Chondrocyte (in vitro differentiated cells): ENCODE measurements at regions not wholly inside any gene's neighbourhood (a gene's known extent, or its start where the extent isn't known, plus 50 kb on each side); places are given as distances from the start of the nearest gene placed in this dataset.
A peak's percentile ranks its signal among the peaks of the same experiment; 100 is the strongest.

Experiments
- DNase-seq: peaks from one replicate; pipeline ENCODE4 v3.0.0; 2021; ENCODE audit warnings: mixed read lengths, low spot score
- H3K27ac Mint-ChIP-seq: one replicate; pipeline ENCODE4 v1.8.0; 2021; ENCODE audit warnings: mild to moderate bottlenecking, moderate library complexity, mixed read lengths; ENCODE audit not compliant: unreplicated experiment
- H3K27me3 Mint-ChIP-seq: 2 replicates; pipeline ENCODE4 v1.8.0; 2021; ENCODE audit warnings: low read depth, mixed read lengths
- H3K36me3 Mint-ChIP-seq: 2 replicates; pipeline ENCODE4 v1.8.0; 2021; ENCODE audit warnings: low read depth, mixed read lengths
- H3K4me1 Mint-ChIP-seq: 2 replicates; pipeline ENCODE4 v1.8.0; 2021; ENCODE audit warnings: low read depth, mild to moderate bottlenecking, mixed read lengths
- H3K4me3 Mint-ChIP-seq: one replicate; pipeline ENCODE4 v1.8.0; 2021; ENCODE audit warnings: mild to moderate bottlenecking, moderate library complexity, mixed read lengths; ENCODE audit not compliant: unreplicated experiment
- H3K9me3 Mint-ChIP-seq: 2 replicates; pipeline ENCODE4 v1.8.0; 2021; ENCODE audit warnings: low read depth, mixed read lengths
- CTCF ChIP-seq: fragments of 200-600 bp; sonication (generic); IDR thresholded peaks from 2 replicates; pipeline ENCODE4 v1.5.0; 2021; ENCODE audit warnings: antibody characterized with exemption, mild to moderate bottlenecking, moderate library complexity

DNA sequence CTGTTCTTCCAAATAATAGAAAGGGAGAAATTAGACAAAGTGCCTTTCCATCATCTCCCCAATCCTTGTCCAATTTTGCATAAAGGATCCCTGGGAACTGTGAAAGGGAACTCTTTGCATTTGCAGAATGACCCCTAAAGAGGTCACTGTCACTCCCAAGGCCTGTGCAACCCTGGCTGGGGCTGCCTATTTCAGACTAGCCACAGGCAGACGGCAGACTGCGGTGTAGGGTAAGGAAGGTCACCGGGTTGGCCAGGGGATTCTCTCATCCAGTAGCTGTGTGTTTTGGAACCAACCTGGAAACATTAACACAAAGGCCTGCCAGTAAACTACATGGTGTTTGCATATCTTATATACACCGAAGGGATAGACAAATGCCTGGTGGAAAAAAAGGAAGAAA, 818.7 kb downstream of the BCL11A start:
- Mint-ChIP-seq H3K27ac (no peak overlapping the region), H3K4me3 (no peak overlapping the region), H3K9me3 (no peaks in the 10 kb centered on the region), H3K27me3 (no peaks in the 10 kb centered on the region), H3K36me3 (no peaks in the 10 kb centered on the region), H3K4me1 (no peaks in the 10 kb centered on the region)
- no peak for DNase-seq
- no peak for TF ChIP-seq CTCF

DNA sequence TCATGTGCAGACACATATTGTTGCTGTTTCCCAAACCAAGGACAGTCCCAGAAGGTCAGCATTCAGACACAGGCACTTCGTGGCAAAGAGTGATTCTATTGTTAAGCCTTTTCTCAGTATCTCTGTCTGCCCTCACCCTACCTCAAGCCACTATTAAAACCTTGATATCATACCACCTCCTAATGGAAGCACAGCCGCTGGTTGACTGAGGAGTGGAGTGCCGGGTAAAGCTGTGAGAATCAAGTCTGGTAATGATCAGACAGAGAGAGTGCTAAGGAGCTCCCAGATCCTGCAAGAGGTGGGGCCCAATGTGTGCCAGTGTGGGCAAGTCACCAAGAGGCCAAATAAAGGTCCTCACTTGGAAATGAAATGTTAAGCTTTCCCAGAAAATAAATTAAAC, 819.5 kb downstream of the BCL11A start:
- no peak overlapping the region for H3K27ac Mint-ChIP-seq
- no peaks in the 10 kb centered on the region for H3K27me3 Mint-ChIP-seq
- H3K9me3 Mint-ChIP-seq: no peaks in the 10 kb centered on the region
- no peak for TF ChIP-seq CTCF
- no peaks in the 10 kb centered on the region for H3K36me3 Mint-ChIP-seq
- H3K4me3 Mint-ChIP-seq: no peak overlapping the region
- no peaks in the 10 kb centered on the region for H3K4me1 Mint-ChIP-seq
- DNase-seq: no peak

GRCh38 chr2:59733567-59733930, 819.9 kb downstream of the BCL11A start:
- Mint-ChIP-seq H3K4me1 (no peaks in the 10 kb centered on the region), H3K9me3 (no peaks in the 10 kb centered on the region), H3K27me3 (no peaks in the 10 kb centered on the region), H3K27ac (no peak overlapping the region), H3K36me3 (no peaks in the 10 kb centered on the region), H3K4me3 (no peak overlapping the region)
- no peak for DNase-seq
- TF ChIP-seq CTCF: no peak

DNA sequence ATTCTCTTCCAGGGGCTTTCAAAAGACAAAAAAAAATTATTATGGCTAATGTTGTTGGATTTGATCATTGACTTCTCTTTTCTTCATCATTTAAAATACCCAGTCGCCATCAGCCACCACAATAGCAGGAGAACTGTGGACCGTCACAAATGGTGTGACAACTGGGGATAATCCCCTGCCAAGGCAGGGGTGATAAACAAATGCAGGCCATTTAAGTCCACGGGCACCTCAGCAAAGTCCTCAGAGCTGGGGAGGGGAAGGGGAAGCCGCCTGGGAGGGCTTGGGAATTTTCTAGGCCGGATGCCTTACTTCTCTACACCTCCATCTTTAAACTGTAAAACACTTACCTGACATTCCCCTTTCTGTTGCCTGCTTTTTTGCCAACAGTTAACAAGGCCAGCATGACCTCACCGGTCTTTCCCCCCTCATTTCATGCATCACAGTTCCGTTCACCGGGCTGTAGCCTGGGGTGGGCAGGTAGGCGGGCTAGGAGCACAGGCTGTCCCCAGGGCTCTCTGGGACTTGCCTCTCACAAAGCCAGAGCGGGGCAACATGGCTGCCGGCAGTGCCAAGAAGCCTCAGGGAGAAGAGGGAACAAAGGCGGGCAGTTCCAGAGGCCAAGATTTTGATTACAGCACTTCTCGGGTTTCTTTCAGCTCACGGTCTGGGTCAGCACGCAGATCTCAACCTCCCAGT, 820.4 kb downstream of the BCL11A start:
- Mint-ChIP-seq H3K4me1 (no peaks in the 10 kb centered on the region), H3K36me3 (no peaks in the 10 kb centered on the region), H3K27ac (no peak overlapping the region), H3K4me3 (no peak overlapping the region), H3K27me3 (no peaks in the 10 kb centered on the region), H3K9me3 (no peaks in the 10 kb centered on the region)
- TF ChIP-seq CTCF: no peak
- peak; percentile 81 for DNase-seq

GRCh38 chr2:59727121-59727590, 826.3 kb downstream of the BCL11A start:
- no peak for DNase-seq
- Mint-ChIP-seq H3K9me3 (no peaks in the 10 kb centered on the region), H3K27me3 (peaks cover 5% of the 10 kb centered on the region), H3K27ac (no peak overlapping the region), H3K4me3 (no peak overlapping the region), H3K4me1 (no peaks in the 10 kb centered on the region), H3K36me3 (no peaks in the 10 kb centered on the region)
- TF ChIP-seq CTCF: no peak
